Activated CD8-positive, alpha-beta T cell treated with anti-CD3 and anti-CD28 coated beads for 36 hours (primary cell): ENCODE measurements at regions not wholly inside any gene's neighbourhood (a gene's known extent, or its start where the extent isn't known, plus 50 kb on each side); places are given as distances from the start of the nearest gene placed in this dataset.

ENCODE experiments used
- ATAC-seq: fragments of 200-7000 bp; cut with Tn5 transposase; one replicate; pipeline ENCODE4 v1.10.0; 2021; ENCODE audit warnings: mild to moderate bottlenecking, moderate library complexity
- CTCF ChIA-PET: fragments of 350-600 bp; sonication (Branson Sonifier 250); formaldehyde crosslinking; loops from one replicate; lab custom pipeline; 2021; ENCODE audit warnings: antibody characterized with exemption; lab: Charles Lee
- POLR2A ChIA-PET: fragments of 350-600 bp; sonication (Branson Sonifier 250); formaldehyde crosslinking; loops from one replicate; lab custom pipeline; 2021; ENCODE audit warnings: antibody characterized with exemption; lab: Charles Lee
- DNase-seq: peaks from one replicate; pipeline ENCODE4 v3.0.0-alpha.2; 2020
- H3K27ac Mint-ChIP-seq: one replicate; pipeline ENCODE4 v1.8.0; 2021; ENCODE audit warnings: mild to moderate bottlenecking, mixed read lengths
- H3K27me3 Mint-ChIP-seq: one replicate; pipeline ENCODE4 v1.8.0; 2021; ENCODE audit warnings: mixed read lengths
- H3K36me3 Mint-ChIP-seq: one replicate; pipeline ENCODE4 v1.8.0; 2021; ENCODE audit warnings: low read depth, mixed read lengths
- H3K4me1 Mint-ChIP-seq: one replicate; pipeline ENCODE4 v1.8.0; 2021; ENCODE audit warnings: low read depth, mixed read lengths
- H3K4me3 Mint-ChIP-seq: one replicate; pipeline ENCODE4 v1.8.0; 2021; ENCODE audit warnings: mild to moderate bottlenecking, moderate library complexity, mixed read lengths
- H3K9me3 Mint-ChIP-seq: one replicate; pipeline ENCODE4 v1.8.0; 2021; ENCODE audit warnings: mixed read lengths
- CTCF ChIP-seq: fragments of 200-600 bp; IDR thresholded peaks from one replicate; pipeline ENCODE4 v1.8.0; 2022; ENCODE audit warnings: antibody characterized with exemption, mild to moderate bottlenecking
- intact Hi-C: fragments of 100-400 bp; cut with micrococcal nuclease; formaldehyde crosslinking; loops from one replicate; pipeline ENCODE4 v1.10.0; 2022

GRCh38 chr2:5148392-5149085, 543.6 kb upstream of the SOX11 start:
- ChIA-PET CTCF (no interaction called here), POLR2A (no interaction called here)
- no peak overlapping the region for H3K27ac Mint-ChIP-seq
- H3K36me3 Mint-ChIP-seq: no peaks in the 10 kb centered on the region
- ATAC-seq: no peak
- H3K4me3 Mint-ChIP-seq: no peak overlapping the region
- intact Hi-C loops: no loop called here
- no peaks in the 10 kb centered on the region for H3K4me1 Mint-ChIP-seq
- no peak for TF ChIP-seq CTCF
- no peaks in the 10 kb centered on the region for H3K27me3 Mint-ChIP-seq
- peaks cover 22% of the 10 kb centered on the region for H3K9me3 Mint-ChIP-seq
- DNase-seq: no peak

GRCh38 chr2:5150871-5151270, 541.3 kb upstream of the SOX11 start:
- intact Hi-C loops: no loop called here
- no peak for TF ChIP-seq CTCF
- ChIA-PET CTCF (no interaction called here), POLR2A (no interaction called here)
- Mint-ChIP-seq H3K9me3 (peaks cover 19% of the 10 kb centered on the region), H3K4me3 (no peak overlapping the region), H3K27ac (no peak overlapping the region), H3K4me1 (no peaks in the 10 kb centered on the region), H3K27me3 (no peaks in the 10 kb centered on the region), H3K36me3 (no peaks in the 10 kb centered on the region)
- ATAC-seq (no peak), DNase-seq (no peak)

- intact Hi-C loops: no loop called here
- Mint-ChIP-seq H3K4me1 (no peaks in the 10 kb centered on the region), H3K27ac (no peak overlapping the region), H3K36me3 (no peaks in the 10 kb centered on the region), H3K4me3 (no peak overlapping the region), H3K27me3 (no peaks in the 10 kb centered on the region), H3K9me3 (peaks cover 16% of the 10 kb centered on the region)
- CTCF ChIA-PET: no interaction called here
- TF ChIP-seq CTCF: no peak
- DNase-seq (no peak), ATAC-seq (no peak)
- POLR2A ChIA-PET: no interaction called here
Measured at GRCh38 chr2:5164776-5165525, 527.2 kb upstream of the SOX11 start.

- DNase-seq (no peak), ATAC-seq (no peak)
- no peak for TF ChIP-seq CTCF
- no peaks in the 10 kb centered on the region for H3K36me3 Mint-ChIP-seq
- no peaks in the 10 kb centered on the region for H3K27me3 Mint-ChIP-seq
- CTCF ChIA-PET: no interaction called here
- peaks cover 6% of the 10 kb centered on the region for H3K9me3 Mint-ChIP-seq
- no peak overlapping the region for H3K4me3 Mint-ChIP-seq
- H3K27ac Mint-ChIP-seq: no peak overlapping the region
- POLR2A ChIA-PET: no interaction called here
- intact Hi-C loops: no loop called here
- H3K4me1 Mint-ChIP-seq: no peaks in the 10 kb centered on the region
Measured at GRCh38 chr2:5172923-5173322, 519.3 kb upstream of the SOX11 start.

GRCh38 chr2:5173876-5174535, 518.2 kb upstream of the SOX11 start:
- intact Hi-C loops: no loop called here
- Mint-ChIP-seq H3K4me1 (no peaks in the 10 kb centered on the region), H3K9me3 (peaks cover 3% of the 10 kb centered on the region), H3K36me3 (no peaks in the 10 kb centered on the region), H3K27me3 (no peaks in the 10 kb centered on the region), H3K4me3 (no peak overlapping the region), H3K27ac (no peak overlapping the region)
- ATAC-seq (no peak), DNase-seq (no peak)
- ChIA-PET CTCF (no interaction called here), POLR2A (no interaction called here)
- no peak for TF ChIP-seq CTCF
